ENCODE measurements at regions not wholly inside any gene's neighbourhood (a gene's known extent, or its start where the extent isn't known, plus 50 kb on each side); places are given as distances from the start of the nearest gene placed in this dataset.

DNA sequence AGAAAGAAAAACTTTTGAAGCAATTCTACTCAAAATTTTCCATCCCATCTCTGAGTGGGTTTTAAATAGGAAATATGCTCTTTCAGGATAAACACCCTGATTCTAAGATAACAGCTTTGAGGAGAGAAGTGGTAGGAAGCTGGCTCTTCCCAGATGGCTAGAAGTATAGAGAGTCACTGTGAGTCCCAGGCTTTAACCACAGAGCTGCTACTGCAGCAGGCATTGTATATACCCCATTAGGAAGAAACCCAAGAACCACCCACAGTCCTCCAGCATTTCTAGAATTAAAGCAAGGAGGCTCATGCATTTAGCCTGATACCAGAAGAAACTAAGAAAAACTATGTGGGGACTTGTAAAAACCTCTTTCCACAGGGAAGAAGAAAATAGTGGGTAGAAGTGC lies 1405.6 kb upstream of the TENM4 start:
- DNase-seq (ENCODE audit: low read depth) = no peak

DNA sequence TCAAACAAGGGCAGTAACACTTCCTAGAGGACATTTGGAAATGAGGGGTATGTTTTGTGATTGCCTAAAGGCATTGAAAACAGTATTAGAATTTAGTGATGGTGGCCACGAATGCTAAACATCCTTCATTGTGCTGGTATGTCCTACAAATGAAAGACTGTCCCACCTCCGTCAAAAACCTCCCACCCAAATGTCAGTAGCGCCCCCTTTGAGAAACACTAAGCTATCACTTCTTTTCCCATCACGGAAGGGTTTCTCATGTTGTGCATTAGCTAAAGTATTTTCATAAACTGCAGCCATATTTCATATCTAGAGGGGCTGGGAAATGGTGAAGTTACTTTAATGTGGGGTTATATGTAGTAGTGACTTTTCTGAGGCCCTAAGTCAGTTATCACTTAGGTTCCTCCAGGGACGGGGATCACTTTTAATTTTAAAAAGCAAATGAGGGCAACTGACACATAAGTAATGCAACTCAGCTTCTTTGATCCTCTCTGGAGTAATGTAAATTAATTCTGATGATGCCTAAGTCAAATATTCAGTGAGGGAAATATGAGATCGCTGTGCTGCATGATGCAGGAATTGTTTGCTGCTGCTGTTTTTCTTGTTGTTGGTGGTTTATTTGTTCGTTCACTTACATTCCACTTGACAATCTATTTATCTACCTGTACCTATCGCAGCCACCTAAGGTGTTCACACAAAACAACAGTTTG lies 1403.4 kb upstream of the TENM4 start:
- no peak for DNase-seq (ENCODE audit: low read depth)

DNA sequence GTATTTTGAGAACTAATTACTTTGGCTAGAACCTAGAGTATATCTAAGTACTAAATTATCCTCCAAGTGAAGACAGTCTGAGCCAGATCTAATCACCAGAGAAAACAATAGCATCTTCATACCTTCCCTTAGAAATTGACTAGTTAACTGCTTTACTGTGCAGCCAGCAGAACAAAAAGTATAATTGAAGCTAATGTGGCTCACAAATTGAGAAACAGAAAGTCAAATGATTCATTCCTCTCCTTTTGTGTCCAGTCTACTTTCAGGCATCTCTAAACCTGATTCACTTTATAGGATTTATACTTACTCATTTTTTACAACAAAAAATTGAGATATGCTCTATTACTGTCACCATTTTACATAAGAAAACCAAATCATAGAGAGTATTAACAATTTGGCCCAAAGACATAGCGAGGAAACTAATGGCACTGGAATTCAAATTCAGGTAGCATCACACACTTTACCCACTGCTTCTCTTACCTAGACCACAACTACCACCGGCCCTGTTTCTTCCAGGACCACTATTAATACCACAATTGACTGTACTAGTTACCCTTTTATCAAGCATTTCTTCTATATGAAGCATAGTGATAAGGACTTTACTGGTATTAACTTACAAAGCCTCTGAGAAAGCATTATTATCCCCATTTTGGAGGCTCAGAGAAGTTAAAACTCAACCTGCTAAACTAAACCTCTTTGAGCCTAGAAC lies 1402.6 kb upstream of the TENM4 start:
- DNase-seq (ENCODE audit: low read depth) = no peak

DNA sequence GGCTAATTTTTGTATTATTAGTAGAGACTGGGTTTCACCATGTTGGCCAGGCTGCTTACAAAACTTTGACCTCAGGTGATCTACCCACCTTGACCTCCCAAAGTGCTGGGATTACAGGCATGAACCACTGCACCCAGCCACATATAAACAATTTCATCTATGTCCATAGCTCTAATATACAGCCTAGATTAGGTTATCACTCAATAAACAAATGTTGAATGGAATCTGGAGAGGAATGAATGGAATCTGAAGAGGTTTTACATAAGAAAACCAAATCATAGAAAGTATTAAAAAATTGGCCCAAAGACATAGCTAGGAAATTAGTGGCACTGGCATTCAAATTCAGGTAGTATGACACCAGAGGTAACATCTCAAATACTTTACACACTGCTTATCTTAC lies 1401.4 kb upstream of the TENM4 start:
- no peak for DNase-seq (ENCODE audit: low read depth)

DNA sequence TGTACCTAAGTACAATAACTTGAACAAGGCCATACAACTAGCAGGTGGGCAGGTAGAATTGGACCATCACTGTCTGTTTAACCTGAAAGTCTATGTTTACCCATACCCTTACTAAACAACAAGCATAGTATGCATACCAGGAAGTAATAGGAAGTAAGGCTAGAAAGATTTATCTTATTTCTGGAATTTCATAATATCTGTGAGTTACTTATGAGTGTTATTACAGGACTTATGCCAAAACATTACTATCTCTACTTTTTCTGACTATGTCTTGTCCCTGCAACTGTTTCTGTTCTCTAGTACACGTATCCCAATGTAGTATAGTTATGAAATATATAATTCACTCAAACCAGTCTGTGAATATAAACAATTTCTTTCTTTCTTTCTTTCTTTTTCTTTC lies 1400.8 kb upstream of the TENM4 start:
- DNase-seq (ENCODE audit: low read depth) = no peak

DNA sequence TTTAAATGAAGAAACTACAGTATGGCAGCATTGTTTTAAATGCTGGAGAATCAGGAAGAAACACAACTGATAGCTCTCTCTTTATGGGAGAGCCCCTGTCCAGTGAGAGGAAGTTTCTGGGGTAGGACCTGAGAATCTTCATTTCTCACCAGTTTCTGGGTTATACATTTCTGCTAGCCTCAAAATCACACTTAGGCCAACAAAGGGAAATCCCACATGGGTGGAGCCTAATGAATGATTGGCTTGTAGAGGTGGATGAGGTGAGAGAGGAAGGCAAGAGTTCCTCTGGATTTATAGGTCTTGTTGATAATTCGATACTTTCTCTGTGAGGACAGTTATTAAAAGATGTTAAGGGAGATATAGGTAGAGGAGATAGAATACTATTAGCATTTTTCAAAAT lies 1397.3 kb upstream of the TENM4 start:
- no peak for DNase-seq (ENCODE audit: low read depth)

DNA sequence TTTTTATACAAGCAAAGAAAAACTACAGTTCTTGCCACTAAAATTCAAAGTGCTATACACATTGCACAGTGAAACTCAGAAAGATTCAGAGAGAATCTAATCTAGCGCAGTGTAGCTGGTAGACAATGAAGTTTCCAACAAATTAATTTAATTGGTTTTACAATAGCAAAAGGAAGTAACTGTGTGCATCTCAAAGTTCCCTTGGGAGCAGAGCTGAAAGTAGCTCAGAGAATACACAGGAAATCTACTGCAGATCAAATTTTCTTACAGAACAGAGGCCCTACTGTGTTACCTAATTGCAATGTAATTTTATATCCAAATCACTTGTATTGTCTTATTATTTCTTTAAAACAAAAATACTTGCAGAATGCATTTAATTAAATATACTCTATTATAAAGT lies 1396.2 kb upstream of the TENM4 start:
- no peak for DNase-seq (ENCODE audit: low read depth)

DNA sequence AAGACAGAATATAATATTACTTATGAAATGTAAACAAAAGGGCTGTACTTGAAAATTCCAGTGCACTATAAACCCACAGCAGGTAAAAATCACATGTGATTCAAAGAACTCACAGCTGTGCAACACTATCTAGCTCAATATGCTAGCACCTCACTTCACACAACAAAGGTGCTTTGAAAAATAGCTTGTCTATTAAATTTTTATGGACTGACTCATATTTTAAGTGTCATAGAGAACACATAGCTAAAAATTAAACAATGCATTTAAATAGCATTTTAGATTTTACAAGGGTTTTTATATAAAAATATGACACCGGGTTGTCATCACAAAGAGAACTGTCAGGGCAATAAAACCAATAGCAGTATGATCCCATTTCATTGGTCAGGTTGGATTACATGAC lies 1390.5 kb upstream of the TENM4 start:
- no peak for DNase-seq (ENCODE audit: low read depth)

DNA sequence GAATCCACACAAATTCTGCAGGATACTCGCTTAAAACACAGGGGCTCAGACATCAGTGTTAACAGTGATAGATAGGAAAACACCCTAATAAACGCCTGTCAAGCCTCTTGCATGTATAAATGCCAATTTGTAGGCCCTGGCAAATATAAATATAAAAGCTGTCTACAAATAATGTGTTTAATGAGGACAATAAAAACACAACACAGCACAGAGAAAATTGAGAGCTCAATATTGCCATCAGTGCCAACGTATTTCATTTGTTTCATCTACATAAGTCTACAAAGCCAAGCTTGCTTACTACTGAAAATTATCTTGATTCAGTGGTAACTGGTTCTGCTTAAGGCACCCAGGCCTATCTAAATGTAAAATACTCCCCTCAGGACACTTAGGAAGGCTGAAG lies 1387.0 kb upstream of the TENM4 start:
- DNase-seq (ENCODE audit: low read depth) = no peak

DNA sequence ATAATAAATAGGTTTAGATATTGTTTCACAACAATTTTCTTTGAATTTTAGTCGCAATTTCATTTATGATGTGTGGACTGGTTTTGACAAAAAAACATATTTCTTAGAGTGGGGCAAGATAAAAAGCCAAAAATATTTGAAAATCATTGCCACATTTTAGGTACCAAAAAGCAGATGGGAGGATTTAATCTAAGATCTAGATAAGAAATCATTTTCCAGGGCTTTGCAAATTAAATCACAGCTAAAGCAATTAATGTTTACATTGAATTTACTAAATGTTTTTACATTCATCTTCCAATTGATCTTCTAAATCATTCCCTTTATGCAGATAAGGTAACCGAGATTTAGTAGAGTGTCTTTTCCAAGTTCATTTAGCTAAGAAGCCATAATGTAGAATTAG lies 1386.0 kb upstream of the TENM4 start:
- DNase-seq (ENCODE audit: low read depth) = no peak

DNA sequence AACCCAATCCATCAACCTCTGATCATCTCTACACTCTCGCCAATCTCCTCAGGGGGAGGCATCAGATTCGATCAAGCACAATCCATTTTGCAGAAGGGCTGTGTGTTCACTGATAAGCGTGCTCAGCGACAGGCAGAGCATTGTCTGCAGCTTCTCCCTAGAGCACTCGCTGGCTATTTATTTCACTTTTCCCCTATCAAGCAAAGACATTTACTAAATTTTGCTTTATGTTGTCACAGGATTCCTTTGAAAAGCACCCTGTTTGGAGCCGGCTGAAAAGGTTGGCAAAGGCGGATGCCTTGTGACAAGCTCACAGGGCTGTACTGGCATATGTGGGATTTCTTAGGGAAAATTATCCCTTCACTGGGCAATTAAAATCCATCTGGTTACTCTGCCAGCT lies 1381.5 kb upstream of the TENM4 start:
- DNase-seq (ENCODE audit: low read depth) = no peak

DNA sequence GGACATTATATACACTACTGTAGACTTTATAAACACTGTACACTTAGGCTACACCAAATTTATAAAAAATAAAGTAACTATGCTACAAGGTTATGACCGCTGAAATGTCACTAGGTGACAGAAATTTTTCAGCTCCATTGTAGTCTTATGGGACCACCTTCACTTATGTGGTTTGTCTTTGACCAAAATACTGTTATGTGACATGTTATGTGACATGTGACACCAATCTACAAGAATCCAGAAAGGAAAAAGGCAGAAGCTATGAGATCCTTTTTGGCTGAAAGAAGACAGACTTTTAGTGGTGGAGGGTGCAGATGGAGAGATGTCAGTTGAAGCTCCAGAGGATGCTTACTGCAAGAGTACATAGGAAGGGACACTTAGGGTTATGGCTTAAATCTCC lies 1378.4 kb upstream of the TENM4 start:
- DNase-seq (ENCODE audit: low read depth) = no peak

DNA sequence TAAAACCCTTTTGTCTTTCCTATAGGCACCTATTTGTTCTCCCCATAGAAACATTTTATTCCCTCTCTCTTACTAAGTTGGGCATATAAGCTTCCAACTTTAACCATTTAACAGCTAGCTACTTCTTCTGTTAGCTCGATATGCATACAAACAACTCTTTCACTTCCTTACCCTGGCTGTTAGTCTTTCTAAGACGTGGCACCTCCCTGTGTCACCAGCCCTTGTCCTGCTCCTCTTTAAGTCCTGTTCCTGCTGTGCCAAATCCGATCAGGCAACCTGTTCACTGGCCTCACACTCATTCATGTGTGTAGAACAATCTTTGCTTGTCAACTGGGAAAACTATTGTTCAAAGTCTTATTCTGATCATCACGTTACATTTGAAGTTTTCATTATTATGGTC lies 1376.1 kb upstream of the TENM4 start:
- no peak for DNase-seq (ENCODE audit: low read depth)

DNA sequence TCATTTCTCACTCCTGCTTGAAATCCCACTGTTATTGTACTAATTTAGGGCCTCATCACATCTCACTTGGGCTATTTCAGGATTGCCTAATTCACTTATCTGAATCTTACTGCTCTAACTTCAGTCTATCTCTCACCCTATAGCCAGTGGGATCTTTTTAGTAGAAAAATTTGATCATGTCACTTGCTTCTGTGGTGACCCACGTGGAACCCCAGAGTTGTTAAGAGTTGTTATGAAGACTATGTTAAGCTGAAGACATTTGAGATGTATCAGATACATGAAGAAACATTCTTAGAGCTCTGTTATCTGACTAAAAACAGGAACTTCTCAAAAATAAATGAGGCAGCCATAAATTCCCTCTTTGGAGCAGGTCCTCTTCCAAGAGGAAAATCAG lies 1375.6 kb upstream of the TENM4 start:
- DNase-seq (ENCODE audit: low read depth) = no peak

DNA sequence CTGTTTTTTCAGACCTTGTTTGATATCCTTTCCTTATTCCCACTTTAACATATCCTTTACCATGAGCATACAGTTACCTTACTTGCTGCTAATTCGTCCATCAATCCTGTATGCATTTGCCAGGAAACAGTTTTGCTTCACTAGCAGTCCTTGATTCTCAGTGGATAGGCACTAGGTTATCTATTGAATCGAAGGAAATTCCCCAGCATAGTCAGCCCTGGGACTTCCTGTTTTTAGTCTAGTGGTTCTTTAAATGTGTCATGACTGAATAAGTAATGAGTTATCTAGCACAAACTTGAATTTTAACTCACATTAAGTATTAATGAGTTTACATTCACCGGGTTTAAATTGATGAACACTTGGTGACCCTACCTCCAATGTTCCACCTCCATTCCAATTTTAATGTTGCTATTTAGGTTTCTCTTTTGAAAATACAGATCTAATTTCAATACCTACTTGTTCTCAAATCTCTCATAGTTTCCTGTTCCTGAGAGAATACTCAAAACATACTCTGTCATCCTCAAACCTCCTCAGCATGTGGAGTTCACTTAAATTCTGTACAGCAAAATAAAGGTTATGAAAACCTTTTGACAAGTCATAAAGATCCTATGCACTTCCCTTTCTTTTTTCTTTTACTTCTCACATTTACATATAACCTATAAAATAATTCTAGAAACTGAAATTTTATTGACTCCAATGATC lies 1375.1 kb upstream of the TENM4 start:
- no peak for DNase-seq (ENCODE audit: low read depth)

DNA sequence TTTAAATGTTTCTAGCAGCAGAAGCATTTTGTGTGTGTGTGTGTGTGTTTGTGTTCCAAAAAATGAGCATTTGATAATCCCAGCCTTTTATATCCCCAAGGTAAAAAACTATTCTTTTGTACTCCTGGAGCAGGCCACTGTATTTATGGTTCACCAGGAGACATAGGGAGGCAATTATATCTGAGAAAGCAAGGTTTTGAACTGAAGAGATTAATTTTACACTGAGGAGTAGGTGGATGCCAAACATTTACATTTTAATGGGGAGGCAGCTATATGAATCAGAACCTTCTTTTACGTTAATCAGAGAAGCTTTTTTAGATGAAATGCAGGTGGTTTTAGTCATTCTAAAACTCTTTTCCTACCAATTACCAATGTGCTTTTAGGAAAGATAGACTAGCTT lies 1374.0 kb upstream of the TENM4 start:
- DNase-seq (ENCODE audit: low read depth) = no peak

DNA sequence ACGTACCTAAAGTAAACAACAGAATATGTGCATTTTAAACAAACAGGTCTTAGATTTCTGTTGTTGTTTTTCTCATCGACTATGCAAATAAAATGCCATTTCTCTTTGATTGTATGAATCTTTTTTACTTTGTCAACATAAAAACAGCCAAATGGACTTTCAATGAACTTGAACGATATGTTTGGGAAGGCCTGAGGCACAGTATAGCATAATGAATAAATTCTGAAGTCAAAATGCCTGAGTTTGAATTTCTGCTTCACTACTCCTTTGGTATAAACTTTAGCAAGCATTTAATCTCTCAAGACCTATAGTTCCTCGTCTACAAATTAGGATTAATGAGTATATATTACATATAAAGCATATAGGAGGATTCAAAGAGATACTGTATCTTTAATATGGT lies 1369.9 kb upstream of the TENM4 start:
- no peak for DNase-seq (ENCODE audit: low read depth)

DNA sequence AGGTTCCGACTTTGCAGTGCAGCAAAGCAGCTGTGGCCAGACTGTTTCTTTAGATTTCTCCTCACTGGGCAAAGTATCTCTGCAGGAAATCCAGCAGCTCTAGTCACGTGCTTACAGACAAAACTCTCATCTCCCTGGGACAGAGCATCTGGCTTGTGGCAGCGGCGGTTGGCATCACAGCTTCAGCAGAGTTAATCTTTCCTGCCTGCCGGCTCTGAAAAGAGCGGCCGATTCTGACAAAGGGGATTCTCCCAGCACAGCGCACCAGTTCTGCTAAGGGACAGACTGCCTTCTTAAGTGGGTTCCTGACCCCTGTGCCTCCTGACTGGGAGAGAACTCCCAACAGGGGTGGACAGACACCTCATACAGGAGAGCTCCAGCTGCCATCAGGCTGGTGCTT lies 1357.3 kb upstream of the TENM4 start:
- no peak for DNase-seq (ENCODE audit: low read depth)

DNA sequence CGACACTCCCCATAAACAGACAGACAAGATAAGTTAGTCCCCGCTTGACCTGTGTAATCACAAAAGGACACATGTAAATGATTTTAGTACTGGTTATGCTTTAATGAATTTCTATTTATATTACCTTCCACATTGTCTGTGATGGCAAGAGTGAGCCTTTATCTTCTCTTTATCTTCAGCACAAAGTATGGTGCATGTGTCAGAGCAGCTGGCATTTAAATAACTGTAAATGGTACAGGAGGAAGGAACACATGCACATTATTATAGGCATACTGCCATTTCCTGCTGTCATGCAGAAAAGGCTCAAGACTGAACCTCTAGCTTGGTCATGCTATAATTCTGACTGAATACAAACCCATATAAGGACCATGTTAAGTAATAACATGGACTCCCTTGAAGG lies 1342.7 kb upstream of the TENM4 start:
- no peak for DNase-seq (ENCODE audit: low read depth)

DNA sequence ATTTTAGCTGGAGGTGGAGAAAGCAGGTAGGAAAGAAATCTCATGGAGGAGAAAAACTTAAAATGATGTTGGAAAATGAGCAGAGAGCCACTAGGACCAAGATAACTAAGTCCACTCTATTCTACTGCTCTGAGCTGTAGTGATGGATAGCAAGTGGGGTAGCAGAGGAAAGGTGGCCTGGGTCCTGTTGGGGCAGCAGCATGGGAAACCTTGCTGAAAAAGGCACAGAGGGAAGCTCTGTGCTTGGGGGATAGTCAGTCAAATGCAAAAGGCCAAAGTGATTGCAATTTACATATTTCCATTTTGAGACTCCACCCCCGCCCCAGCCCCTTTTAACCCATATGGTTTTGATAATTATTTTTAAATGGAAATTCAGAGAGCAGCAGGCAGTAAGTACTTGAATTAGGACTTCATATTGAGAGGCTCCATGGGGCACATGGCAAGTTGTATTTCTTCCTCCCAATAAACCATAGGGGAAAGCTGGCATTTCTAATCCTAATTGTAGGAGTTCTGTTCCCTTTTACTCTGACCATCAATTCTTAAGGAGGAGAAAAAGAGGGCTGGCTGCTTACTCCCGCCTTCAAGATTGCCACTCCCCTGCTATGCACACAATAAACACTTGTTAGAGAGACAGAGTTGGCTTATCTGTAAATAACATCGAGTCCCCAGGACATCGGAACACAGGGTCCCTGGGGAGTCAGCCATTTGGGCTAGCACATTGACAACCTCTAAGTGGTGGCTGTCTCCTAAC lies 1341.5 kb upstream of the TENM4 start:
- DNase-seq (ENCODE audit: low read depth) = no peak

DNA sequence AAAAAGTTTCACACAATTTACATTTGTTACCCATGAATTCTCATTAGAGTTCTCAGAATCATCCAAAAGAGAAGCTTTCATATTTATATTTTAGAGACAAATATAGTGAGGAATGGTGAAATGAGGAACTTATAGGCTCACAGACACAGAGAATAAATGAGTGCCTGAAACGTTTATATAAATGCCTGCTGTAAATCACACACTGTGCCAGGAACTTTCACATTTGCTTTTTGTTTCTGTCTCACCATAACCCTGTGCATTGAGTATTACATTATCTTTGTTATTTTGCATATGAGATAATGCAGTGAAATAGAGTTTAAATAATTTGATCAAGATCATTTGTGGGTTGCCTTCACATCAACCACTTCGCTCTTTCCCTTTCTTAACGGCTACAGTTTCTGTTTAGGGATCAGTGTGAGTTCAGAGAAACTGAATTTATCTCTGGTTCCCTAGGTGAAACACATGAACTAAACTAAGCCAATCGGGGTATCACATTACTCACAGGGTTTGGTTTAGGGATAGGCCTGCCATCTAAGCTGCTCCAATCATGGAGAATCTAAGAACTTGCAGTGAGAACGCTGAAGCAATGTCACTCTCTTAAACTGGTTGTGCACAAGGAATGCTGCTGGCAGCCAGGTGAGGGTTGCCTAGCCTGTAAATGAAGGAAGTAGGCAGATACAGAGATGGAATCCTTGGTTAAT lies 1339.2 kb upstream of the TENM4 start:
- DNase-seq (ENCODE audit: low read depth) = no peak

DNA sequence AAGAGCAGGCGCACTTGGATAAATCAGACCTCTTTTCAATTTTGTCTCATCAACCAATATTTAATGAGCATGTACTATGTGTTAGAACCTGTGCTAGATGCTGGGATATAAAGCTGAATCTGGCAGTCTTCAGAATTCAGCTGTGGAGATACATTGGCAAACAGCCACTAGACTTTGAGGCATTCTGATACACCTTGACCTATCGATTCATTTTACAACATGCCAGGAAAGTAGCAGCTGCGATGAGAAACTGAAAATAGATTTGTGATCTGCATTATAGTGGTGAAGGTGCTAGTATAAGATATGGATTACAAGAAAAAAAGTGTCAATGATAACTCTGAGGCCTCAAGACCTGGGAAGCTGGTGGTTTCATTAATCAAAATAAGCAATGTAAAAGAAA lies 1338.1 kb upstream of the TENM4 start:
- no peak for DNase-seq (ENCODE audit: low read depth)
